GM04503 (cell line): ENCODE measurements at regions not wholly inside any gene's neighbourhood (a gene's known extent, or its start where the extent isn't known, plus 50 kb on each side); places are given as distances from the start of the nearest gene placed in this dataset.

Experiments used
- DNase-seq: peaks from one replicate; pipeline ENCODE4 v3.0.0-alpha.2; 2012; ENCODE audit warnings: low read depth

- DNase-seq: peak; percentile 33
Measured at GRCh38 chr6:119647309-119647708, 297.7 kb upstream of the MAN1A1 start.

GRCh38 chr6:119643876-119644275 lies 294.3 kb upstream of the MAN1A1 start:
- no peak for DNase-seq

- DNase-seq: no peak
Measured at GRCh38 chr6:119637768-119638167, 288.2 kb upstream of the MAN1A1 start.

GRCh38 chr6:119636060-119636459 lies 286.5 kb upstream of the MAN1A1 start:
- DNase-seq: no peak

DNA sequence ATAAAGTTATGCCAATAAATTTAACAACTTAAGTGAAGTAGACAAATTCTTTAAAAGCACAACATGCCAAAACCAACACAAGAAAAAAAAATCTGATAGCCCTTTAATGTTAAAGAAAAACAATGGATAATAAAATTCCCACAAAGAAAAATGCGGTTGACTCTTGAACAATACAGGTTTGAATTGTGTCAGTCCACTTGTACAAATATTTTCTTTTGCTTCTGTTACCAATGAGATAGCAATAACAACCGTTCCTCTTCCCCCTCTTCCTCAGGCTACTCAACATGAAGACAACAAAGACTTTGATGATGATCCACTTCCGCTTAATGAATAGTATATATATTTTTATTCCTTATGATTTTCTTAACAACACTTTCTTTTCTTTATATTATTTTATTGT lies 283.9 kb upstream of the MAN1A1 start:
- DNase-seq: no peak

DNA sequence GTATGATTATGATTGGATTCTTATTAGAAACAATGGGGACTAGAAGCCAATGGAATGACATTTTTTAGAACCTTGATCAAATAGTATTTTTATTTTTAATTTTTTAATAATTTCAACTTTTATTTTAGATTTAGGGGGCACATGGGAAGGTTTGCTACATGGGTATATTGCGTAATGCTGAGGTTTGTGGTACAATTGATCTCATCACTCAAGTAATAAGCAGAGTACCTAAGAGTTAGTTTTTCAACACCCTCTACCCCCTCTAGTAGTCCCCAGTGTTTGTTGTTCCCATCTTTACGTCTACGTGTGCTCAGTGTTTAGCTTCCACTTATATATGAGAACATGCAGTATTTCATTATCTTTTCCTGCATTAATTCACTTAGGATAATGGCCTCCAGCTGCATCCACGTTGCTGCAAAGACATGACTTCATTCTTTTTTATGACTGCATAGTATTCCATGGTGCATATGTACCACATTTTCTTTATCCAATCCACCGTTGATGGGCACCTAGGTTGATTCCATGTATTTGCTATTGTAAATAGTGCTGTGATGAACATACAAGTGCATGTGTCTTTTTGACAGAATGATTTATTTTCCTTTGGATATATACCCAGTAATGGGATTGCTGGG lies 281.1 kb upstream of the MAN1A1 start:
- DNase-seq: no peak

GRCh38 chr6:119628691-119629594 lies 279.4 kb upstream of the MAN1A1 start:
- no peak for DNase-seq

DNA sequence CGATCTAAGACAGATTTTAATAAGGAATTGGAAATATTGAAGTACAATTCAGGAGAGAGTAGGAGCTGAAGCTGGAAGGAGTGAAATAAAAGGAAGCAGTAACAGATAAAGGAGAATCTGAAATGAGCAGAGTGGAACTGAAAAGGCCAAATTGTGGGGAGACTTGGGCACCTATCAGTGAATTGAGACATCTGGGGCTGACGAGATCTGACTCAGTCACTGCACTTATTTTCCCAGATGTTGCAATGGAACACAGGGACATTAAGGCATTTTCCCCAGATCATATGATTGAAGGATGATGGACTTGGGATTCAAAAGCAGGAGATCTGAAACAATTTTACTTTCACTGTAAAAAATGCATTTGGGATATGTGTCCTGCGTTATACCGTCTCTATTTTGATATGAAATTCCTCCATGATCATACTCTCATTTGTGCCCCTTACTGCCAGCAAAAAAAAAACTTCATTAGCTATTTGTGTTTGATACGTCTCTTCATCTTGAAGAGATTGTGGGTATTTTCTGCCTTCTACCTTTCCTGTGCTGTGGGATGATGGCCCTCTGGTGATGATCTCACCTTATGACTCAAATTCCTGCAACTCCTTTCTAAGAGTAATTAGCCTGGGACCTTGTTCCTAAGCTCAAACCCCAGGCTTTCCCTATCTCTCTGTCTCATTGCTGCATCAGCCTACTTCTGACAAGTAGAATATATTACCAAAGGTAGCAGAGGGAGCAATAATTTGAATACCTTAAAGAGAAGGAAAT lies 278.5 kb upstream of the MAN1A1 start:
- no peak for DNase-seq

DNA sequence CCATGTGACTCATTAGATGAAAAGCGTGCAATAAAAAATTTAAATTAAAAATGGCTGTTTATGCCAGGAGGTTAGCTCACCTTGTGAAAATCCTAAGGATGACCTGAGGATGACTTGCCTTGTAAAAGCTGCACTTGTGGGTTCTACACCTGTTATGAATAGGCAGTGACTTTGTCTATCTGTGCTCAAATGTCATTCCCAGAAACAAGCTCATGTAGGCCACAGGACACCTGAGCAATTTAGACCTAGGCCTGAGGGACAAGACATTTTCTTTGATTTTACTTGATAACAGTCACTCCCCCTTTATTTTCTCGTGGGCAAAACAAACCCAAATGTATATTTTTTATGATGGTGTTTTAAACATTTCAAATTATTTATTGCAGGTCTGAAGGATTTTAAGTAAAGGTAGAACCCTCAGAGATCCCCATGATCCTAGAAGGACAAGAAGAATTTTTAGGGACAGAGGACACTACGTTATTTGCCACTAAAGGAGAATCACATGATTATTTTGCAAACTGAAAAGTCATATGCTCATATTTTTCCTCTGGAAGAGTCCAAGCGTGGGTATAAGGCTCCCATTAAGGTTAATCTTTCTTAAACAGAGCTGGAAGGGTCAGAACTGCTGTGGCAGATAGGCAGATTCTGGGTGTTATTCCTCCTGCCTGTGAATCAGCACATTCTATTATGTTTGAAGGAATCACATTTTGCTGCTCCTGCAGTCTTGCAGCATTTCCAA lies 277.5 kb upstream of the MAN1A1 start:
- no peak for DNase-seq

- peak; percentile 81 for DNase-seq
Measured at GRCh38 chr6:119620846-119621555, 271.4 kb upstream of the MAN1A1 start.

GRCh38 chr6:119614138-119614537 lies 264.6 kb upstream of the MAN1A1 start:
- DNase-seq: no peak

- peak; percentile 60 for DNase-seq
Measured at GRCh38 chr6:119612911-119613381, 263.4 kb upstream of the MAN1A1 start.

- peak; percentile 25 for DNase-seq
Measured at GRCh38 chr6:119612176-119612891, 262.8 kb upstream of the MAN1A1 start.

DNA sequence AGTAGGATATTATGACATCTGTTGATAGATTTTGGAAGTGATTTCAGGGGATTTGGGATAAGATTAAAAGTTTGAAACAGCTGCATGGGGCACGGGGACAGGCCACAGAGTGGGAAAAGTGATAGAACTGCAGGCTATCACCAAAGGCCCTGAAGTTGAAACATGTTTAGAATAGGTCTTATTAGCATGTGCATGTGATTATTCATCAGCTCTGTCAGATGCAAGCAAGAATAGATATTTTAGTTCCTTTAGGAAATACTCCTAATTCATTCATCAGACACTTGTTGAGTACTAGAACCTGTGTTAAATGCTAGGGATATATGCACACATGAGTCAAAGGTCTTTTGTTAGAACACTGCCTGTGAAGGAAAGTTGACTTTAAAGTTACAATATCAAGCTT lies 261.2 kb upstream of the MAN1A1 start:
- DNase-seq: no peak

DNA sequence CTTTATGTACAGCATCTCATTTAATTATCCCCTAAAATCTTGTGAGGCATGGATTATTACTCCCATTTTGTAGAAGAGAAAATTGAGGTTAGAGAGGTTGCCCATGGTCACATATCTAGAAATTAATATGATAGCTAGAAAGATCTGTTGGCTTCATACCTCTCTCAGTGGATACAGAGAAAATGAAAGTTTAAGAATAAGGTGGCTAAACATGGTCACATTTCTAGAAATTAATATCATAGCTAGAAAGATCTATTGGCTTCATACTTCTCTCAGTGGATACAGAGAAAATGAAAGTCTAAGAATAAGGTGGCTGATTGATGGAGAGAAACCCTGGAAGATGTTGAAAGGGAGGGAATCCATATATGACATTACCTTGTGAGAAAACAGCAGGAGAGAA lies 260.7 kb upstream of the MAN1A1 start:
- no peak for DNase-seq

GRCh38 chr6:119609865-119610264 lies 260.3 kb upstream of the MAN1A1 start:
- DNase-seq: no peak

- DNase-seq: no peak
Measured at GRCh38 chr6:119608994-119609393, 259.4 kb upstream of the MAN1A1 start.

GRCh38 chr6:119604124-119604523 lies 254.6 kb upstream of the MAN1A1 start:
- no peak for DNase-seq

DNA sequence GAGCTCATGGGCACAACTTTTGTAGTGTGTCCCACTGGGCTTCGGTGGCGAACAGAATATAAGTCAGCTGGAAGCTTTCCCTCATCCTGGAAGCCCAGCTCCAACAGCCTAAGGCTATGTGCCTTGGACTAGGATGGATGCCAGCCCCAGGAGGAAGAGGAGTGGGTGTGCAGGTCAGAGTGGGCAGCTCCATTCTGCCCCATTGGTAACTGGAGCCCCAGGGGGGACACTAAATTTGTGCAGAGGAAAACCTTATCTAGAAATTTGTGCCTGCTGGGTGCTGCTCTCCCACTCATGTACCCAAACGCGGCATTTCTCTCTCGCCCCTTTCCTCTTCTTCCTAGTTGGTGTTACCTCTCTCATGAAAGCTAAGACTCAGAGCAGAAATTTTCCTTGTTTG lies 253.9 kb upstream of the MAN1A1 start:
- no peak for DNase-seq
